MM.1S (cell line): ENCODE measurements at regions not wholly inside any gene's neighbourhood (a gene's known extent, or its start where the extent isn't known, plus 50 kb on each side); places are given as distances from the start of the nearest gene placed in this dataset.

Experiments used
- DNase-seq: peaks from one replicate; pipeline ENCODE4 v3.0.0-alpha.2; 2015
- H2AFZ ChIP-seq: fragments of 300-600 bp; sonication (generic); 2 replicates; pipeline ENCODE4 v1.6.0; 2016; ENCODE audit warnings: antibody characterized with exemption, low read length
- H3F3A ChIP-seq: fragments of 300-600 bp; sonication (generic); 2 replicates; pipeline ENCODE4 v1.6.1; 2016; ENCODE audit warnings: mild to moderate bottlenecking, antibody characterized with exemption, low read length, moderate library complexity, mixed read lengths; ENCODE audit not compliant: insufficient read depth
- H3K27ac ChIP-seq: fragments of 300-600 bp; sonication (generic); 2 replicates; pipeline ENCODE4 v1.5.1; 2016; ENCODE audit warnings: mild to moderate bottlenecking, low read length
- H3K27me3 ChIP-seq: fragments of 300-600 bp; sonication (generic); replicated peaks from 2 replicates; pipeline ENCODE4 v1.6.0; 2016; ENCODE audit warnings: low read length; ENCODE audit not compliant: insufficient read depth
- H3K36me3 ChIP-seq: fragments of 300-600 bp; sonication (generic); replicated peaks from 2 replicates; pipeline ENCODE4 v1.6.1; 2016; ENCODE audit warnings: mild to moderate bottlenecking, low read length, mixed read lengths; ENCODE audit not compliant: insufficient read depth
- H3K4me1 ChIP-seq: fragments of 300-600 bp; sonication (generic); 2 replicates; pipeline ENCODE4 v1.6.1; 2016; ENCODE audit warnings: low read length, mixed read lengths
- H3K4me2 ChIP-seq: fragments of 300-600 bp; sonication (generic); 2 replicates; pipeline ENCODE4 v1.6.0; 2016; ENCODE audit warnings: low read depth, low read length
- H3K4me3 ChIP-seq: fragments of 300-600 bp; sonication (generic); 2 replicates; pipeline ENCODE4 v1.5.1; 2016; ENCODE audit warnings: low read length, mixed read lengths
- H3K79me2 ChIP-seq: fragments of 300-600 bp; sonication (generic); 2 replicates; pipeline ENCODE4 v1.6.1; 2016; ENCODE audit warnings: mixed run types, low read length, mixed read lengths
- H3K9ac ChIP-seq: fragments of 300-600 bp; sonication (generic); 2 replicates; pipeline ENCODE4 v1.6.1; 2016; ENCODE audit warnings: low read length, mixed read lengths
- H3K9me2 ChIP-seq: fragments of 300-600 bp; sonication (generic); replicated peaks from 2 replicates; pipeline ENCODE4 v1.6.1; 2016; ENCODE audit warnings: mild to moderate bottlenecking, low read length, mixed read lengths; ENCODE audit not compliant: insufficient read depth
- H3K9me3 ChIP-seq: fragments of 300-600 bp; sonication (generic); replicated peaks from 2 replicates; pipeline ENCODE4 v1.6.1; 2016; ENCODE audit warnings: mild to moderate bottlenecking, low read length, mixed read lengths; ENCODE audit not compliant: insufficient read depth
- H4K20me1 ChIP-seq: fragments of 300-600 bp; sonication (generic); 2 replicates; pipeline ENCODE4 v1.6.1; 2016; ENCODE audit warnings: mild to moderate bottlenecking, low read length, moderate library complexity, mixed read lengths; ENCODE audit not compliant: insufficient read depth
- CTCF ChIP-seq: fragments of 300-600 bp; sonication (generic); IDR thresholded peaks from 2 replicates; pipeline ENCODE4 v1.5.1; 2016; ENCODE audit warnings: antibody characterized with exemption, low read length, mixed read lengths
- EZH2 ChIP-seq: fragments of 300-600 bp; sonication (generic); optimal IDR thresholded peaks from 2 replicates; pipeline ENCODE3; 2017; ENCODE audit warnings: low read depth, mild to moderate bottlenecking, antibody characterized with exemption, low read length, mixed read lengths
- EZH2phosphoT487 ChIP-seq: fragments of 300-600 bp; sonication (generic); IDR thresholded peaks from 2 replicates; pipeline ENCODE4 v1.6.1; 2018; ENCODE audit warnings: antibody characterized with exemption, low read length

DNA sequence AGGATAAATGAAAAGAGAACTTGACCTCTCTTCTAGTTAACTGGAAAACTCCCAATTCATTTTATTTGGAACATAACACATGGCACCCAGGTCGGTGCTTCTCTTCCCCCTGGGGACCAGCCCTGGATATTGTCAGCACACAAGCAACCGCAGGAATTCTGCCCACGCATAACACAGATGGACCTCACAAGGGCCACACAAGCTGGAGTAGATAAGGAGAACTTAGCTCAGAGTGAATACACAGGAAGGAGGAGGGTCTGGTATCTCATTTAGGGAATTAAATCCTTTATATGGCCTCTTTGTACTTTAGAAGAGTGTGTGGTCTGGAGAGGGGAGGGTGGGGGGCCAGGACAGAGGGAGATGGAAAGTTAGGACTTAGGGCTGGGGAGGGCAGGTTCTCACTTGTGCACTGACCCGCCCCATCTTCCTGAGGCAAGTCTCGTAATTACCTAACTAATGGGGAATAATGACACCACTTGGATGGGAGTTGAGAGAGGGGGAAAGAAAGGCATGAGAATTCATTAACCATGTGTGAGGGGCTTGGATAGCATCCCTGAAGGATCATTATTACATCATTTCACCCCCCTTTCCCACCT is 341.2 kb upstream of the WWC1 start:
- Histone ChIP-seq H3F3A (no peaks in the 10 kb centered on the region), H3K4me2 (no peak overlapping the region), H3K4me1 (no peaks in the 10 kb centered on the region), H3K9ac (no peak overlapping the region), H3K27ac (no peak overlapping the region), H4K20me1 (no peaks in the 10 kb centered on the region), H3K4me3 (no peak overlapping the region), H3K36me3 (no peaks in the 10 kb centered on the region), H2AFZ (no peak overlapping the region), H3K9me2 (no peaks in the 10 kb centered on the region), H3K27me3 (no peaks in the 10 kb centered on the region), H3K9me3 (no peaks in the 10 kb centered on the region), H3K79me2 (no peaks in the 10 kb centered on the region)
- DNase-seq, result no peak
- TF ChIP-seq EZH2phosphoT487, result no peak
- TF ChIP-seq CTCF, result no peak
- no peak for TF ChIP-seq EZH2

GRCh38 chr5:167951116-167951515 is 340.3 kb upstream of the WWC1 start:
- Histone ChIP-seq H3K9ac (peak overlapping the region; percentile 19; the same call in 1 of the 2 replicates), H3F3A (no peaks in the 10 kb centered on the region), H3K4me3 (peak overlapping the region; percentile 52), H3K4me2 (peak overlapping the region; percentile 87), H3K27ac (no peak overlapping the region), H3K36me3 (no peaks in the 10 kb centered on the region), H3K9me3 (no peaks in the 10 kb centered on the region), H2AFZ (peak overlapping the region; percentile 86), H3K79me2 (no peaks in the 10 kb centered on the region), H4K20me1 (no peaks in the 10 kb centered on the region), H3K4me1 (no peaks in the 10 kb centered on the region), H3K9me2 (no peaks in the 10 kb centered on the region), H3K27me3 (no peaks in the 10 kb centered on the region)
- TF ChIP-seq EZH2 (no peak), CTCF (no peak), EZH2phosphoT487 (no peak)
- DNase-seq, result peak; percentile 41

GRCh38 chr5:167952278-167952995 is 339.0 kb upstream of the WWC1 start:
- Histone ChIP-seq H3K79me2 (no peaks in the 10 kb centered on the region), H3K27ac (no peak overlapping the region), H3K4me2 (no peak overlapping the region), H3K4me3 (no peak overlapping the region), H3K4me1 (no peaks in the 10 kb centered on the region), H3K9ac (no peak overlapping the region), H2AFZ (no peak overlapping the region), H3K9me3 (no peaks in the 10 kb centered on the region), H3K36me3 (no peaks in the 10 kb centered on the region), H3K9me2 (no peaks in the 10 kb centered on the region), H3K27me3 (no peaks in the 10 kb centered on the region), H4K20me1 (no peaks in the 10 kb centered on the region), H3F3A (no peaks in the 10 kb centered on the region)
- no peak for DNase-seq
- TF ChIP-seq CTCF (no peak), EZH2 (no peak), EZH2phosphoT487 (no peak)
